ENCODE measurements at regions not wholly inside any gene's neighbourhood (a gene's known extent, or its start where the extent isn't known, plus 50 kb on each side); places are given as distances from the start of the nearest gene placed in this dataset.

- TF ChIP-seq POLR2A (IDR thresholded peaks at IDR 0.05) (no peak), CTCF (IDR thresholded peaks at IDR 0.05) (no peak)
Observed at GRCh38 chr5:120358949-120359348, 105.2 kb upstream of the PRR16 start.
